H9 (cell line): ENCODE measurements at regions not wholly inside any gene's neighbourhood (a gene's known extent, or its start where the extent isn't known, plus 50 kb on each side); places are given as distances from the start of the nearest gene placed in this dataset.

Experiments
- DNase-seq: peaks from one replicate; pipeline ENCODE4 v3.0.0-alpha.2; 2017
- H2AFZ ChIP-seq: one replicate; pipeline ENCODE4 v1.6.1; 2013; ENCODE audit warnings: mild to moderate bottlenecking, low read length, control low read depth, moderate library complexity
- H2AK5ac ChIP-seq: 2 replicates; pipeline ENCODE4 v1.6.1; 2013; ENCODE audit warnings: low read length, control low read depth, mixed read lengths; ENCODE audit not compliant: insufficient read length
- H2BK120ac ChIP-seq: one replicate; pipeline ENCODE4 v1.6.1; 2013; ENCODE audit warnings: low read depth, mild to moderate bottlenecking, low read length, control low read depth, inconsistent platforms; ENCODE audit not compliant: poor library complexity, severe bottlenecking
- H2BK12ac ChIP-seq: 2 replicates; pipeline ENCODE4 v1.6.1; 2013; ENCODE audit warnings: low read length, control low read depth, mixed read lengths, low read depth; ENCODE audit not compliant: insufficient read length
- H2BK15ac ChIP-seq: 2 replicates; pipeline ENCODE4 v1.6.1; 2013; ENCODE audit warnings: low read depth, low read length, control low read depth
- H2BK20ac ChIP-seq: one replicate; pipeline ENCODE4 v1.6.1; 2013; ENCODE audit warnings: low read depth, mild to moderate bottlenecking, low read length, control low read depth, inconsistent platforms; ENCODE audit not compliant: poor library complexity, severe bottlenecking
- H2BK5ac ChIP-seq: 2 replicates; pipeline ENCODE4 v1.6.1; 2013; ENCODE audit warnings: low read length, control low read depth, mixed read lengths; ENCODE audit not compliant: insufficient read length
- H3K14ac ChIP-seq: 2 replicates; pipeline ENCODE4 v1.6.1; 2013; ENCODE audit warnings: low read length, control low read depth; ENCODE audit not compliant: insufficient read depth
- H3K18ac ChIP-seq: 2 replicates; pipeline ENCODE4 v1.6.1; 2013; ENCODE audit warnings: low read depth, mild to moderate bottlenecking, mixed read lengths, low read length, control low read depth; ENCODE audit not compliant: insufficient read length
- H3K23ac ChIP-seq: 2 replicates; pipeline ENCODE4 v1.6.1; 2013; ENCODE audit warnings: low read length, control low read depth, mixed read lengths, low read depth; ENCODE audit not compliant: insufficient read length
- H3K23me2 ChIP-seq: 2 replicates; pipeline ENCODE4 v1.6.1; 2013; ENCODE audit warnings: low read depth, mild to moderate bottlenecking, mixed read lengths, low read length, control low read depth; ENCODE audit not compliant: insufficient read length, poor library complexity, severe bottlenecking
- H3K27ac ChIP-seq: 2 replicates; pipeline ENCODE4 v1.5.1; 2013; ENCODE audit warnings: low read length, control low read depth, mixed read lengths, low read depth; ENCODE audit not compliant: insufficient read length
- H3K27me3 ChIP-seq: 2 replicates; pipeline ENCODE4 v1.6.1; 2013; ENCODE audit warnings: low read length, control low read depth, inconsistent platforms; ENCODE audit not compliant: insufficient read depth
- H3K4ac ChIP-seq: 2 replicates; pipeline ENCODE4 v1.6.1; 2013; ENCODE audit warnings: low read depth, mild to moderate bottlenecking, control low read depth, inconsistent platforms, low read length, moderate library complexity
- H3K4me1 ChIP-seq: 2 replicates; pipeline ENCODE4 v1.6.1; 2013; ENCODE audit warnings: low read length, control low read depth, inconsistent platforms; ENCODE audit not compliant: insufficient read depth
- H3K4me2 ChIP-seq: 2 replicates; pipeline ENCODE4 v1.6.1; 2013; ENCODE audit warnings: low read length, control low read depth, mixed read lengths; ENCODE audit not compliant: insufficient read length, insufficient read depth
- H3K56ac ChIP-seq: 2 replicates; pipeline ENCODE4 v1.6.1; 2013; ENCODE audit warnings: low read depth, mild to moderate bottlenecking, mixed read lengths, low read length, control low read depth; ENCODE audit not compliant: insufficient read length
- H3K79me1 ChIP-seq: 2 replicates; pipeline ENCODE4 v1.6.1; 2013; ENCODE audit warnings: low read depth, mild to moderate bottlenecking, moderate library complexity, low read length, control low read depth, inconsistent platforms; ENCODE audit not compliant: insufficient read depth, poor library complexity, severe bottlenecking
- H3K79me2 ChIP-seq: 2 replicates; pipeline ENCODE4 v1.6.1; 2013; ENCODE audit warnings: low read length, control low read depth, inconsistent platforms; ENCODE audit not compliant: insufficient read depth
- H3K9ac ChIP-seq: 2 replicates; pipeline ENCODE4 v1.6.1; 2013; ENCODE audit warnings: low read length, control low read depth, mixed read lengths; ENCODE audit not compliant: insufficient read length; ENCODE audit errors: extremely low read depth
- H3K9me3 ChIP-seq: one replicate; pipeline ENCODE4 v1.6.1; 2013; ENCODE audit warnings: low read depth, low read length, inconsistent platforms; ENCODE audit not compliant: control insufficient read depth
- H3T11ph ChIP-seq: one replicate; pipeline ENCODE4 v1.6.1; 2013; ENCODE audit warnings: mild to moderate bottlenecking, low read length, control low read depth, inconsistent platforms
- H4K20me1 ChIP-seq: one replicate; pipeline ENCODE4 v1.6.1; 2013; ENCODE audit not compliant: control insufficient read depth, insufficient read length, insufficient read depth
- H4K5ac ChIP-seq: 2 replicates; pipeline ENCODE4 v1.6.1; 2013; ENCODE audit warnings: low read depth, mild to moderate bottlenecking, mixed read lengths, low read length, control low read depth; ENCODE audit not compliant: insufficient read length
- H4K8ac ChIP-seq: replicated peaks from 2 replicates; pipeline ENCODE4 v1.6.1; 2013; ENCODE audit warnings: low read length, control low read depth, mixed read lengths, low read depth; ENCODE audit not compliant: insufficient read length
- H4K91ac ChIP-seq: 2 replicates; pipeline ENCODE4 v1.6.1; 2013; ENCODE audit warnings: low read depth, mild to moderate bottlenecking, moderate library complexity, mixed read lengths, low read length, control low read depth; ENCODE audit not compliant: insufficient read length
- H3K27ac Mint-ChIP-seq, 3 experiments: 2 replicates in 2 of 3; 3 replicates in 1 of 3; pipeline ENCODE4 v1.8.0; 2020 to 2021; ENCODE audit warnings: mixed read lengths in 3 of 3, mild to moderate bottlenecking in 1 of 3, moderate library complexity in 1 of 3
- H3K27me3 Mint-ChIP-seq: 2 replicates; pipeline ENCODE4 v1.8.0; 2021; ENCODE audit warnings: low read depth, mild to moderate bottlenecking, moderate library complexity, mixed read lengths
- H3K36me3 Mint-ChIP-seq, 3 experiments: 2 replicates in 2 of 3; 3 replicates in 1 of 3; pipeline ENCODE4 v1.8.0; 2020 to 2021; ENCODE audit warnings: low read depth in 3 of 3, mixed read lengths in 3 of 3; ENCODE audit not compliant: insufficient read depth in 1 of 3
- H3K4me1 Mint-ChIP-seq, 2 experiments: 2 replicates each; pipeline ENCODE4 v1.8.0; 2020; ENCODE audit warnings: mixed read lengths in 2 of 2
- H3K4me3 Mint-ChIP-seq, 2 experiments: 2 replicates in 1 of 2; 3 replicates in 1 of 2; pipeline ENCODE4 v1.8.0; 2020 to 2021; ENCODE audit warnings: mild to moderate bottlenecking in 2 of 2, mixed read lengths in 2 of 2, moderate library complexity in 1 of 2
- H3K9me3 Mint-ChIP-seq, 2 experiments: 2 replicates in 1 of 2; 3 replicates in 1 of 2; pipeline ENCODE4 v1.8.0; 2020; ENCODE audit warnings: mild to moderate bottlenecking in 2 of 2, mixed read lengths in 2 of 2, moderate library complexity in 1 of 2
- WGBS: extraction: QIAGEN DNeasy Blood & Tissue Kit; methylation state at CpG from one replicate; pipeline ENCODE4 v1.1.7; 2013; ENCODE audit warnings: missing lambda C conversion rate, low lambda C conversion rate, mixed read lengths; ENCODE audit not compliant: insufficient read length; ENCODE audit errors: extremely low coverage; 5-methylcytosine and 5-hydroxymethylcytosine counted together
- TF ChIP-seq, protein P1 (sequence below): fragments of 200-600 bp; sonication (generic); conservative IDR thresholded peaks from 3 replicates; pipeline ENCODE4 v1.8.0; 2021; ENCODE audit warnings: antibody characterized with exemption, mild to moderate bottlenecking

DNA sequence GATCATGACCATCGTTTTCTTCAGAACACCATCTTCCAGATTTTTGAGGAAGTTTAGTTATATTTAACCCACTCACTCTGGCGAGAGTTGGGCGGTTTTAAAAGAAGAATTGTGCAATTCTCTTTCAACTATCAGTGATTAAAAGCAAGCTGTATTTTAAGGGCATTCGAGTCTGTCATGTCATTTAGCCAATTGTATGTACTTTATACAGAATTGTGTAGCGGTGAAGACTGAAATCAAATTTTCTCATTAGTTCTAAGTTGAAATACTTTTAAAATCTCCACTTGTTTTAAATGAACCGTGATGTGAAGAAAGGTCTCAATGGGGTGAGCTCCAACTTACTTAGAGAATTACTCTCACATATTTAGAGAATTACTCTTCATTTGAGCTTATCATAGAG lies 214.6 kb upstream of the DTNA start:
- Histone ChIP-seq H3K4ac (no peak overlapping the region), H2BK5ac (no peak overlapping the region)

More for the DNA sequence above, 214.6 kb upstream of the DTNA start:
- peaks cover 0 to 3% (median 0%) of the 10 kb centered on the region in 3 experiments; a peak in 4 of 7 replicates for H3K36me3 Mint-ChIP-seq
- no peak overlapping the region for H3K18ac ChIP-seq
- no peak overlapping the region for H4K5ac ChIP-seq
- H3K4me1 Mint-ChIP-seq, result peaks cover 34 to 39% of the 10 kb centered on the region in 2 experiments
- H2AFZ ChIP-seq, result no peak overlapping the region
- no peaks in the 10 kb centered on the region for H3K9me3 ChIP-seq
- no peak overlapping the region for H2BK12ac ChIP-seq
- H4K8ac ChIP-seq, result no peak overlapping the region
- H3K9me3 Mint-ChIP-seq, result peaks cover 0 to 2% of the 10 kb centered on the region in 2 experiments; a peak in 2 of 5 replicates
- DNase-seq, result no peak
- no peak overlapping the region for H3K14ac ChIP-seq
- no peak overlapping the region for H4K91ac ChIP-seq
- H4K20me1 ChIP-seq, result no peaks in the 10 kb centered on the region
- no peaks in the 10 kb centered on the region for H3K27me3 Mint-ChIP-seq
- H2BK120ac ChIP-seq, result no peak overlapping the region
- no peak overlapping the region for H2AK5ac ChIP-seq
- WGBS, result no CpG with 5 or more reads among the region's 6 CpGs
- H3K79me2 ChIP-seq, result no peaks in the 10 kb centered on the region
- H3K4me1 ChIP-seq, result no peaks in the 10 kb centered on the region; the same call in 1 of the 2 replicates
- H3K23me2 ChIP-seq, result peaks cover 8% of the 10 kb centered on the region
- no peak overlapping the region for H2BK20ac ChIP-seq
- H3K4me3 Mint-ChIP-seq, result no peak overlapping the region
- no peak overlapping the region for H3K23ac ChIP-seq
- no peak overlapping the region for H2BK15ac ChIP-seq
- no peak overlapping the region for H3K27ac ChIP-seq
- TF ChIP-seq, protein P1, sequence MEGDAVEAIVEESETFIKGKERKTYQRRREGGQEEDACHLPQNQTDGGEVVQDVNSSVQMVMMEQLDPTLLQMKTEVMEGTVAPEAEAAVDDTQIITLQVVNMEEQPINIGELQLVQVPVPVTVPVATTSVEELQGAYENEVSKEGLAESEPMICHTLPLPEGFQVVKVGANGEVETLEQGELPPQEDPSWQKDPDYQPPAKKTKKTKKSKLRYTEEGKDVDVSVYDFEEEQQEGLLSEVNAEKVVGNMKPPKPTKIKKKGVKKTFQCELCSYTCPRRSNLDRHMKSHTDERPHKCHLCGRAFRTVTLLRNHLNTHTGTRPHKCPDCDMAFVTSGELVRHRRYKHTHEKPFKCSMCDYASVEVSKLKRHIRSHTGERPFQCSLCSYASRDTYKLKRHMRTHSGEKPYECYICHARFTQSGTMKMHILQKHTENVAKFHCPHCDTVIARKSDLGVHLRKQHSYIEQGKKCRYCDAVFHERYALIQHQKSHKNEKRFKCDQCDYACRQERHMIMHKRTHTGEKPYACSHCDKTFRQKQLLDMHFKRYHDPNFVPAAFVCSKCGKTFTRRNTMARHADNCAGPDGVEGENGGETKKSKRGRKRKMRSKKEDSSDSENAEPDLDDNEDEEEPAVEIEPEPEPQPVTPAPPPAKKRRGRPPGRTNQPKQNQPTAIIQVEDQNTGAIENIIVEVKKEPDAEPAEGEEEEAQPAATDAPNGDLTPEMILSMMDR, result no peak
- no peak overlapping the region for H3T11ph ChIP-seq
- no peak overlapping the region for H3K9ac ChIP-seq
- H3K27me3 ChIP-seq, result no peaks in the 10 kb centered on the region
- H3K27ac Mint-ChIP-seq, result no peak overlapping the region
- no peaks in the 10 kb centered on the region for H3K79me1 ChIP-seq
- no peak overlapping the region for H3K56ac ChIP-seq
- no peak overlapping the region for H3K4me2 ChIP-seq
